GM12891 (cell line): ENCODE measurements at regions not wholly inside any gene's neighbourhood (a gene's known extent, or its start where the extent isn't known, plus 50 kb on each side); places are given as distances from the start of the nearest gene placed in this dataset.

ENCODE experiments used
- SPI1 ChIP-seq: IDR thresholded peaks from 2 replicates; pipeline ENCODE4 v1.6.1; 2011; ENCODE audit warnings: low read depth, low read length, control low read depth
- TAF1 ChIP-seq: IDR thresholded peaks from 2 replicates; pipeline ENCODE4 v1.6.1; 2011; ENCODE audit warnings: low read depth, low read length, control low read depth

- no peak for TF ChIP-seq TAF1
- no peak for TF ChIP-seq SPI1
These were observed 225.0 kb downstream of the SLITRK1 start for GRCh38 chr13:83657281-83657680.
